ENCODE measurements at regions not wholly inside any gene's neighbourhood (a gene's known extent, or its start where the extent isn't known, plus 50 kb on each side); places are given as distances from the start of the nearest gene placed in this dataset.

GRCh38 chr6:169094552-169094950 lies 159.1 kb downstream of the THBS2 start (continued):
- TF ChIP-seq USF1 (IDR thresholded peaks at IDR 0.05; ENCODE audit: borderline replicate concordance, low read depth) (no peak), MAX (IDR thresholded peaks at IDR 0.05; ENCODE audit: low read depth) (no peak), CTCF (IDR thresholded peaks at IDR 0.05) (no peak), FOXM1 (IDR thresholded peaks at IDR 0.05; ENCODE audit: low read depth) (no peak), FOSL2 (IDR thresholded peaks at IDR 0.05; ENCODE audit: borderline replicate concordance, low read depth) (no peak)

- Histone ChIP-seq H3K9ac (no peak overlapping the region), H3K4me3 (ENCODE audit: low read depth in 2 of 2, low read length in 1 of 2) (no peak overlapping the region), H3K27me3 (ENCODE audit: insufficient read depth) (no peaks in the 10 kb centered on the region), H3K9me3 (0 out of 2 replicates have a peak, but pooled peaks cover 3% of the 10 kb centered on the region), H3F3A (replicated peaks; ENCODE audit: insufficient read depth) (no peaks in the 10 kb centered on the region), H3K27ac (ENCODE audit: low read depth in 2 of 2, low read length in 1 of 2) (no peak overlapping the region), H2AFZ (ENCODE audit: low read depth) (no peak overlapping the region), H3K36me3 (replicated peaks in 1 of 2; ENCODE audit: control insufficient read depth in 1 of 2, insufficient read depth in 2 of 2, low read length in 1 of 2) (no peaks in the 10 kb centered on the region), H3K4me1 (ENCODE audit: control insufficient read depth in 1 of 2, insufficient read depth in 2 of 2, low read depth in 1 of 2, low read length in 1 of 2) (peaks cover 0 to 11% of the 10 kb centered on the region in 2 experiments; a peak in 1 of 4 replicates), H4K20me1 (ENCODE audit: insufficient read depth) (no peaks in the 10 kb centered on the region), H3K9me2 (no peaks in the 10 kb centered on the region), H3K79me2 (ENCODE audit: insufficient read depth) (no peaks in the 10 kb centered on the region), H3K4me2 (no peak overlapping the region)
- no peak for DNase-seq
- no peak for TF ChIP-seq MXI1 (IDR thresholded peaks at IDR 0.05; ENCODE audit: low read depth, low read length)
- no peak for TF ChIP-seq SIN3A (IDR thresholded peaks at IDR 0.05; ENCODE audit: borderline replicate concordance, low read depth, low read length)
- TF ChIP-seq REST (IDR thresholded peaks at IDR 0.05; ENCODE audit: low read depth, low read length), result no peak
- no peak for TF ChIP-seq GATA2 (CRISPR knock-in tag; IDR thresholded peaks at IDR 0.05)
- TF ChIP-seq NFIC (IDR thresholded peaks at IDR 0.05; ENCODE audit: borderline replicate concordance), result no peak
- no peak for TF ChIP-seq USF2 (IDR thresholded peaks at IDR 0.05; ENCODE audit: borderline replicate concordance, low read depth, low read length)
- TF ChIP-seq RCOR1 (IDR thresholded peaks at IDR 0.05; ENCODE audit: low read length), result no peak
- TF ChIP-seq CTCF (IDR thresholded peaks at IDR 0.05), result no peak
- no peak for TF ChIP-seq ELF1 (IDR thresholded peaks at IDR 0.05)
- ChIA-PET CTCF (no interaction called here), POLR2A (no interaction called here)
- 64% methylated on average over 14 of the region's 16 CpGs for WGBS (ENCODE audit: low lambda C conversion rate)
Measured at GRCh38 chr6:169093770-169094551, 159.7 kb downstream of the THBS2 start.
